ENCODE measurements at regions not wholly inside any gene's neighbourhood (a gene's known extent, or its start where the extent isn't known, plus 50 kb on each side); places are given as distances from the start of the nearest gene placed in this dataset.

GRCh38 chr11:112523477-112523876 is 262.8 kb upstream of the PLET1 start:
- DNase-seq: no peak
- peaks cover 0 to 21% (median 0%) of the 10 kb centered on the region in 4 donors for H3K27me3 ChIP-seq
- peak overlapping the region; percentile 13 to 57 (median 34) for H3K27ac ChIP-seq

GRCh38 chr11:112523951-112524350 is 263.3 kb upstream of the PLET1 start:
- H3K36me3 ChIP-seq: no peaks in the 10 kb centered on the region
- DNase-seq: no peak
- intact Hi-C loops (cut with DNase I): no loop called here
- H3K27me3 ChIP-seq: peaks cover 0 to 25% (median 0%) of the 10 kb centered on the region in 4 donors
- TF ChIP-seq CTCF (IDR thresholded peaks at IDR 0.05): no peak
- TF ChIP-seq POLR2A (IDR thresholded peaks at IDR 0.05): no peak
- H3K9me3 ChIP-seq: no peaks in the 10 kb centered on the region
- H3K27ac ChIP-seq: peak overlapping the region; percentile 13 to 78 (median 40)
- WGBS, 2 donors: 40 to 60% methylated on average over 1 to 2 of the region's 2 CpGs
- peaks cover 24 to 42% (median 28%) of the 10 kb centered on the region in 3 donors for H3K4me1 ChIP-seq
- H3K4me3 ChIP-seq: no peak overlapping the region

More at GRCh38 chr11:112523477-112523876, 262.8 kb upstream of the PLET1 start:
- Histone ChIP-seq H3K9me3 (no peaks in the 10 kb centered on the region), H3K4me1 (peaks cover 24 to 42% (median 28%) of the 10 kb centered on the region in 3 donors), H3K36me3 (no peaks in the 10 kb centered on the region), H3K4me3 (no peak overlapping the region)
- intact Hi-C loops (cut with DNase I): no loop called here
- 18 to 21% methylated on average over 4 of the region's 4 CpGs for WGBS, 2 donors
- TF ChIP-seq POLR2A (IDR thresholded peaks at IDR 0.05) (no peak), CTCF (IDR thresholded peaks at IDR 0.05) (no peak)

- TF ChIP-seq POLR2A (IDR thresholded peaks at IDR 0.05) (no peak), CTCF (IDR thresholded peaks at IDR 0.05) (no peak)
- no peaks in the 10 kb centered on the region for H3K36me3 ChIP-seq
- no peaks in the 10 kb centered on the region for H3K9me3 ChIP-seq
- peak overlapping the region in 3 of 4 donors; percentile 22 to 78 (median 57) for H3K27ac ChIP-seq
- DNase-seq: no peak
- WGBS, 2 donors: 0 to 30% methylated on average over 1 to 3 of the region's 4 CpGs
- peaks cover 0 to 33% (median 0%) of the 10 kb centered on the region in 4 donors for H3K27me3 ChIP-seq
- H3K4me1 ChIP-seq: peaks cover 24 to 42% (median 28%) of the 10 kb centered on the region in 3 donors
- intact Hi-C loops (cut with DNase I): no loop called here
- H3K4me3 ChIP-seq: no peak overlapping the region
Measured at GRCh38 chr11:112524798-112525197, 264.1 kb upstream of the PLET1 start.

- TF ChIP-seq POLR2A (IDR thresholded peaks at IDR 0.05) (no peak), CTCF (IDR thresholded peaks at IDR 0.05) (no peak)
Measured at GRCh38 chr11:112525270-112525669, 264.6 kb upstream of the PLET1 start.

GRCh38 chr11:112525844-112526590 is 265.4 kb upstream of the PLET1 start:
- peak overlapping the region in 2 of 4 donors; percentile 57 to 78 for H3K27ac ChIP-seq
- no peak for TF ChIP-seq POLR2A (IDR thresholded peaks at IDR 0.05)
- no peak for DNase-seq
- intact Hi-C loops (cut with DNase I): no loop called here
- H3K4me3 ChIP-seq: no peak overlapping the region
- no peaks in the 10 kb centered on the region for H3K9me3 ChIP-seq
- H3K36me3 ChIP-seq: no peaks in the 10 kb centered on the region
- 53 to 57% methylated on average over 6 to 7 of the region's 7 CpGs for WGBS, 2 donors
- H3K4me1 ChIP-seq: peaks cover 24 to 42% (median 28%) of the 10 kb centered on the region in 3 donors
- H3K27me3 ChIP-seq: peaks cover 0 to 36% (median 0%) of the 10 kb centered on the region in 4 donors

More at GRCh38 chr11:112525270-112525669, 264.6 kb upstream of the PLET1 start:
- Histone ChIP-seq H3K27me3 (peaks cover 0 to 36% (median 0%) of the 10 kb centered on the region in 4 donors), H3K27ac (peak overlapping the region in 2 of 4 donors; percentile 57 to 78), H3K9me3 (no peaks in the 10 kb centered on the region), H3K36me3 (no peaks in the 10 kb centered on the region), H3K4me3 (no peak overlapping the region), H3K4me1 (peaks cover 24 to 42% (median 28%) of the 10 kb centered on the region in 3 donors)
- no peak for DNase-seq
- WGBS, 2 donors: 17 to 49% methylated on average over 3 to 4 of the region's 5 CpGs
- intact Hi-C loops (cut with DNase I): no loop called here
